A549 (cell line): ENCODE measurements at regions not wholly inside any gene's neighbourhood (a gene's known extent, or its start where the extent isn't known, plus 50 kb on each side); places are given as distances from the start of the nearest gene placed in this dataset.

Experiments
- BHLHE40 ChIP-seq: IDR thresholded peaks from 2 replicates; pipeline ENCODE4 v1.6.1; 2012; ENCODE audit warnings: low read depth, low read length, inconsistent platforms
- CBX2 ChIP-seq: fragments of 200-600 bp; sonication (generic); IDR thresholded peaks from 2 replicates; pipeline ENCODE4 v1.6.1; 2016; ENCODE audit warnings: low read depth, mild to moderate bottlenecking, borderline replicate concordance
- CEBPB ChIP-seq, 2 experiments: fragments of >200 bp in 1 of 2; sonication (Bioruptor Twin) in 1 of 2; formaldehyde crosslinking in 1 of 2; IDR thresholded peaks; 2 replicates each; pipeline ENCODE4 v1.6.1; 2012 to 2016
- CHD2 ChIP-seq: fragments of 150-350 bp; IDR thresholded peaks from 2 replicates; pipeline ENCODE4 v1.6.1; 2014; ENCODE audit warnings: low read length; ENCODE audit not compliant: partially characterized antibody
- CTCF ChIP-seq: fragments of >200 bp; sonication (Bioruptor Twin); formaldehyde crosslinking; IDR thresholded peaks from 3 replicates; pipeline ENCODE4 v1.5.1; 2016
- EHMT2 ChIP-seq: fragments of 200-600 bp; sonication (generic); IDR thresholded peaks from 2 replicates; pipeline ENCODE4 v1.6.1; 2016; ENCODE audit warnings: antibody characterized with exemption, low read depth, mild to moderate bottlenecking, moderate library complexity
- FOSL2 ChIP-seq, 2 experiments: fragments of 450-650 bp in 1 of 2; fragments of >200 bp in 1 of 2; sonication (Bioruptor Twin) in 1 of 2; formaldehyde crosslinking; IDR thresholded peaks; 2 replicates each; pipeline versions ENCODE4 v1.5.0 to v1.6.1; 2016 to 2020; ENCODE audit warnings: mild to moderate bottlenecking in 1 of 2, moderate library complexity in 1 of 2
- JUN ChIP-seq, 2 experiments: fragments of >200 bp; sonication (Bioruptor Twin); formaldehyde crosslinking; IDR thresholded peaks; 2 replicates in 1 of 2; 3 replicates in 1 of 2; pipeline ENCODE4 v1.6.1; 2016 to 2017
- KDM1A ChIP-seq: fragments of 200-600 bp; sonication (generic); IDR thresholded peaks from 2 replicates; pipeline ENCODE4 v1.6.1; 2016; ENCODE audit warnings: low read depth, mild to moderate bottlenecking
- POLR2A ChIP-seq: IDR thresholded peaks from 2 replicates; pipeline ENCODE4 v1.6.1; 2012; ENCODE audit warnings: mild to moderate bottlenecking, low read length
- RAD21 ChIP-seq, 2 experiments: fragments of >200 bp in 1 of 2; sonication (Bioruptor Twin) in 1 of 2; formaldehyde crosslinking in 1 of 2; IDR thresholded peaks in 1 of 2; conservative IDR thresholded peaks in 1 of 2; 2 replicates in 1 of 2; 3 replicates in 1 of 2; pipeline ENCODE4 v1.6.1; 2012 to 2018; ENCODE audit warnings: inconsistent platforms in 1 of 2
- REST ChIP-seq: fragments of 200-600 bp; sonication (generic); IDR thresholded peaks from 2 replicates; pipeline ENCODE4 v1.6.1; 2016; ENCODE audit warnings: antibody characterized with exemption, mild to moderate bottlenecking, moderate library complexity
- SMC3 ChIP-seq: fragments of >200 bp; sonication (Bioruptor Twin); formaldehyde crosslinking; IDR thresholded peaks from 3 replicates; pipeline ENCODE4 v1.6.1; 2018; ENCODE audit warnings: inconsistent platforms
- USF2 ChIP-seq: fragments of 450-650 bp; IDR thresholded peaks from 2 replicates; pipeline ENCODE4 v1.6.1; 2014; ENCODE audit warnings: antibody characterized with exemption

GRCh38 chr22:27474112-27474571 lies 327.4 kb downstream of the MN1 start:
- TF ChIP-seq CTCF (no peak), RAD21 (conservative IDR thresholded peaks at IDR 0.05 in 1 of 2, IDR thresholded peaks at IDR 0.05 in 1 of 2) (no peak), SMC3 (no peak), POLR2A (no peak), CHD2 (no peak), USF2 (no peak), BHLHE40 (no peak), REST (no peak), JUN (IDR thresholded peaks at IDR 0.05) (no peak), EHMT2 (no peak), FOSL2 (IDR thresholded peaks at IDR 0.05) (no peak), FOSL2 (CRISPR knock-in tag; IDR thresholded peaks at IDR 0.05) (no peak), KDM1A (no peak), CBX2 (no peak), CEBPB (IDR thresholded peaks at IDR 0.05) (no peak)
